HT1080 (cell line): ENCODE measurements at regions not wholly inside any gene's neighbourhood (a gene's known extent, or its start where the extent isn't known, plus 50 kb on each side); places are given as distances from the start of the nearest gene placed in this dataset.

Source experiments
- DNase-seq: peaks from one replicate; pipeline ENCODE4 v3.0.0-alpha.2; 2015; ENCODE audit warnings: low read depth

DNA sequence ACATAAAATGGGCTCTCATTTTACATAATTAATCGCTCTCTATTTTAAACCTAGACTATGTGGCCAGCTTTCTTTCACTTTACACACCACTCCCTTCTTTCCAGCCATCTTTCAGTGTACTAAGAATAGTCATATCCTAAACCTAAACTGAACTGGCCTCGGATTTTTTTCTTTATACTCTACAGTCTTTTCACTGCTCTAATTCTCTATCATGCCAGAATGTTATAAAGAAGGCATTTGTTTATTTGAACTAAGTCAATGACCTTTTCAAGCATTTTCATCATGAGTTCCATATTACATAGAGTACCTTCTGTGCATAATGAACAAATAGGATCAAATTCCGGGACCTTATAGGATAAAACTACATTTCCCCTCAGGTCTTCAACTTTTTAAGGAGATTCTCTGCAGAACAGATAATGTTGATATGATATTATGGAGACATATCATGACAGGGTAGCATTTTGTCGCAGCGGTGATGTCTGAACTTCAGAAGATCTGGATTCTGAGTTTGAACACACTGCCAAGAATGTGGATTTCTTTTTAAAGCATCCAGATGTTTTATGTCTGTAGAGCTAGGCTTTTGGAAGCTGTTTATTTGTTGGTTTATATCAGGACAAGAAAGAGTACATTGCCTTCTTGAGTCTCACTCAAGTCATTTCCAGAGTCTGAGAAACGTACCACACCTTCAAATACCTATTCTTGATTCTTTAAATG lies 1047.3 kb downstream of the MCTP2 start:
- no peak for DNase-seq

DNA sequence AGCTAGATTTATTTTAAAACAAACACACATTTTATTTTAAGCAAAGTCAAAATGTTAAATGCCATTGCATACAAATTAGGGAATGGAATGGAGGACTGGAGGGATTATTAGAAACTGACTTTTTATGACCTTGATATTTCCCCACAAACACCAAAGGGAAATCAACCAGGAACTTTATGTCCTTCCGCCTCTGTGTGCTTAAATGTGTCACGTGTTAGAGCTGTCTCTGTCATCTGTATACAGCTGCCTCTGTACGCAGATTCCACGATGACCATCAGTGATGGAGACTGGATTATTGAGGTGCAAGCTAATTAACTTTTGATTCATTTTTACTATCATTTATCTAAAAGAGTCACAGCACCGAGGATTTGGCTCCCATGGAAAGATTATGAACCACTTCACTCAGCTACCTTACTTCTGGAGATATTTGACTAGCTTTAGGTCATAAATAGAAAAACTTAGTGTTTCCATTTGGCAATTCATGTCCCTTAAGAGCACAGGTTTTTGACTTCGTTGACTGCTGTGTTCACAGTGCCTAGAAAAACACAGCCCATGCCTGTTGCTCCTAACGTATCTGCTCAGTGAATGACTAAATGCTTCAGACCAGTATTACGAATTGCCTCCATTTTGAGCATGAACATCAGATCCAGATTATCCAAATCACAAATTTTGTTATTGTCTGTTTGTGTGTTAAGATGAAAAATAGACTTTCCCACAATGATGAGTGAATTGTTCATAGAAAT lies 1048.1 kb downstream of the MCTP2 start:
- no peak for DNase-seq

DNA sequence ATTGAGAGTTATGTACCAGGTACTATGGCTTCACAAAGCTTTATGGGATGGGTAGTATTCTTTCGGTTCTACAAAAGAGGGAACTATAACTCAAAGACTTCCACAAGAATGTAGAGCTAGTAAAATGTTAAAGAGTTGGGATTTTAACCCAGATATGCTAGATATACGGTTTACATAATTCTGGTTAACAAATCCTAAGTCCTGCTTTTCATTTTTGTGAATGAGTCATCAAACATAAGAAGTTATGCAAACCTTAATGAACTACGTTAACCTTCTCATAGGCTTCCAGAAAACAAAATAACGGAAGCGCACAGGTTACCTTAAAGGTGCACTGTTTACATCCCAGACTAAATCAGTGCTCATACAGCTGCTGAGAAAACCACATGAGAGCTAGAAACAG lies 1049.3 kb downstream of the MCTP2 start:
- DNase-seq: no peak

DNA sequence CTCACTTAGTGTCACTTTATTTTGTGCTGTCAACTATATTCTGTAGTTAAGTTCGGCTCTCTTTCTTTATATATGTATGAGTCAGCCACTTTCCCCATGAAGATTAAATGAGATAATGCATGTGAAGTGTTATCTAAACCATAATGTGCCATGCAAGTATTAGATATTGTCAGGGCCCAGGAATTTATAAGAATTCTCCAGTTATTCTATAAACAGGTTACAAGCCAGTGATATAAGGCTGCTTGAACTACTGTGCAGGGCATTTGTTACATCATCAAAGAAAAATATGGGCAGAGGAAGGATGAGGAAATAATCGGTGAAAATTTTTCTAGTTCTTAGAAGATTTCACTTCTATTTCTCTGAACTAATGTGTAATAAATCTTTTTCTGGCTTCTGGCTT lies 1049.0 kb upstream of the NR2F2 start:
- no peak for DNase-seq

DNA sequence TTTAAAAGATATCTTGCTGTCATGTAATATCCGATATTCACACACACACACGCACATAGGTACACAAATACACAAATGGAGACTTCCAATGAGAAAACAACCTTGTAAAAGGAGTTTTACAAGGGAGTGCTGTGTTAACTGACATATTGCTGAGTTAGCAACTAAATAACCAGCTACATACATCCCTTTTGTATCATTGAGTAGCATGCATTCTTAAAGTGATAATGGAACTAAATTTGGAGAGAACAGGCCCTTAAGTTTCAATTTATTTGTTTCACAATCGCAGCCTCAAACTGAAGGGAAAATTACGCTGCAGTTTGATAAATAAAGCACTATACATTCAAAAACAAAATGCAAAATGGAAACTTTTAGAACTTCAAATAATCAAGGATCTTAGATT lies 1046.0 kb upstream of the NR2F2 start:
- no peak for DNase-seq

DNA sequence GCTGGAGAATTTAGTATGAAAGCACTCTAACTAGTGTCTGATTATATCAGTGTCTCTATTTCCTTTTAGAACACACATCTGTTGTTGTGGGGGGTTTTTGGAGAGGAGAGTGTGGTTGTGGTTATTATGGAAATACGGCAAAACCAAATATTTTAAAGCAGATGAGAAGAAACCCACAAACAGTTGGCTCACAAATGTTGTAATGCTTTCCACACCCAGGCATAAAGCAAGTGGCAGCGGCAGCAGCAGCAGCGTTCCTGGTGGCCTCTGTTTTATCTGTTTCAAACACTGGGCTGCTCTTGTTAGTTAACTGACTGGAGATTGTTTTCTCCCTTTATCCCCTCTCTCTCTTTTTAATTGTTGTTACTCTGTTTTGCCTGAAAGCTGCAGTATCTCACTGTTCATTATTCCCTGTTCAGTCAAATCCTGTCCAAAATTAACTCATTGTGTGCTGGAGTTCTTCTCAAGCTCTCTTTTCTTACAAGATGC lies 1045.5 kb upstream of the NR2F2 start:
- peak; percentile 35 for DNase-seq

DNA sequence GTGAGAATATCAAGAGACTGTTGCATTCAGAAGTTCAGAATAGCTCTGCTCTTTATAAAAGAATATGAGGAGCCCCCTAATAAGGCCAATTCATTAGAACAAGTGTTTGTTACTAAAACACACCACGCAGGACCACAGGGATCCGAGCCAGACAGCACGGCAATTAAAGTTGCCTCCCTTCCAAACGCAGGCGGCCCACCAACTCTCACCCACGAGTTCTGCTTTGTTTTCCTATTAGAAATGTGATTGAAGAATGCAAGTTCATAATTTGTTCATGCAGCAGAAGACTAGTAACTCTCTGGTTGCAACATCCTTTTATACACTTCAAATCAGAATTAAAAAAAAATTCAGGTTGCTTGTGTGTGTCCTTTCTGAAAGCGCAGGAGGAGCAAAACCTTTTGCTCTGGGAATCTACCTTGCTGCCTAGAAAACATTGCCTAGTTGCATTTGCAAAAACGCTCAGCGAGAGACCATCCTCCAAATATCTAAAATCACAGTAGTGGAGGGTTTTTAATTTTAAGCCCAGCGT lies 1044.1 kb upstream of the NR2F2 start:
- no peak for DNase-seq

DNA sequence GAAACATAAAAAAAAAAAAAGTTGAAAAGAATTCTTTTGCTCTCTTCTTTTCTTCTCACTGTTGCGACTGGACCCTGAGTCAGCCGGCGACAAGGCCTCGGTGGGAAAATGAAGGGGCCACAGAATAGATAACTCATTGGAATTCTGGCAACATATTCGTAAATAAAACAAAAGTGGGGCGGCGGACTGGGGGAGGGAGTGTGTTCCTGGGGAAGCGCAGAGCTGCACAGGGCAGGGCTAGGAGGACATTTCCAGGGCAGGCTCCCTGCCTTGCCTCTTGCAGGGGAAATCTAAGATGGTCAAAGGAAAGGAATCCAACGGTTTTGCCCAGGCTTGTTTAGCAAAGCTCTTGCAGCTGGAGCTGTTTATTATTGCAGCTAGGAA lies 1042.8 kb upstream of the NR2F2 start:
- no peak for DNase-seq

DNA sequence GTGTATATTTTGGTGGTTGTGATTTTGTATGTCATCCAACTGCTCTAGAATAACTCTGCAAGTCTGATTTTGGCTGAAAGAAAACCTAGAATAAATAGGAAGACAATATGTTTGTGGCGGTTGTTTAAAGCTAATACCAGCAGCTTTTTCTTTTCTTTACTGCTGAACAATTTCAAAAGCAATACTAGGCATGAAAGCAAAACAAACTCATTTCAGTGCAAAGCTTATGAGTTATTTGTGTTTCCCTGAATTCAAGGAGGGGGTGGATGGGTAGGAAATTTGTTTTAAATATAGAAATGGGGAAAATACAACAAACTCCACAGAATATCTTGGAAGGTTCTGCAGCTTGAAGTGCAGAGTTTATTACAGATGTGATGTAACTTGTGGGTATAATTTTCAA lies 1041.9 kb upstream of the NR2F2 start:
- no peak for DNase-seq

DNA sequence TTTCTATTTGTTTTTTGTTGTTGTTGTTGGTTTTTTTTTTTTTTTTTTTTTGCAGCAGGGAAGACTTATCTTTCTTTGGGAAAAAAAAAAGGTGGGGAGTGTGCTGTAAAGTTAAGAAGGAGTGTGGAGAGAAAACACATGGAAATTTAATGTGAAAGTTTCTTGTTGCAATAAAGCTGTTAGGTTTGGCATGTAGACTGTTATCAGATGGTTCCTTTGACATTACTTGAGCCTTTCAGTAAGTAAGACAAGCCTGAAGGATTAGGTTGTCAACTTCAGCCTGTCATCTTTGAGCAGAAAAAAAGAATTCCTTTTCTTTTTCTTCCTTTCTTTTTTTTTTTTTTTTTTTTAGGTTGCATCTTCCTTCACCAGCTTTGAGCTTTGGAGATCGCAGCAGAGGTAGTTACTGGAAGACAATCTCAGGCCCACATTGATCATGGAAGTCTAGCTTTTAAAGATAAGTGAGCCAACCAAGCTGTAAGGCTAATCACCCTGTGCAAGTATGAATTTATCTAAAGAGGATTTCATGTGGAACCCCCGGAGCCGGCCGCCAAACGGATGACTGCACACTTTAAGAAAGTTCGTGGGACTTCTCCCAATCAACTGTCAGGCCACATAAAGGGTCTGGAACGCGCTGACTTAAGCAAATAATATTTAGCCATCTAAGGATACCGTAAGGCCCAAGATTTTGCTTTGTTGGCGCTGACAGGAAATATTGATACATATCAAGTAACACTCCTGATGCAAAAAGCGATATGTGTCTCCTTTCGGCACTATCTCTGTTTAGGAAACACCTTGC lies 1040.1 kb upstream of the NR2F2 start:
- DNase-seq: no peak

DNA sequence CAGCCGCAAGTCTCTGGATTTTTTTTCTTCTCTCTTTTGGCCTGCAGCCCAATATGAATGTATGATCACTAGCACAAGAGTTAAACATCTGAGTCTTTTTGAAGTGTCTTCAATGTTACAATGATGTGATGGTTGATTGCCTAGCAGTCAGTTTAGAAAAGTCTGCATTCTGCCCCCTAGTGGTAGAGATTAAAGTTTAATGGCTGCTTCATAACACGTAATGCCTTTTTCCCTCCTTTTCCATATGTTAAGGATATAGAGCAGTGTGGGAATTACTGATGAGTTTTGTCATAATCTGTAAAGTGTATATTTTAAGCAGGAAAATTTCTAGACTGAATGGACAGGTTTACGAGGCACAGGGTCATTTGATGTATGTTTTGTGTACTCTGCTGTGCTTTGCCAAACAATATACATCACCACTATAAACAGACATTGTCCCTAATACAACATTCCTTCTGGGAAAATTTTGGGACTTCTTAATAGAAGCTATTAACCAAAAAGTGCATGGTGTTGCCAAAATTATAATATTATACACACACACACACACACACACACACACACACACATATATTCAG lies 1038.5 kb upstream of the NR2F2 start:
- peak; percentile 37 for DNase-seq

DNA sequence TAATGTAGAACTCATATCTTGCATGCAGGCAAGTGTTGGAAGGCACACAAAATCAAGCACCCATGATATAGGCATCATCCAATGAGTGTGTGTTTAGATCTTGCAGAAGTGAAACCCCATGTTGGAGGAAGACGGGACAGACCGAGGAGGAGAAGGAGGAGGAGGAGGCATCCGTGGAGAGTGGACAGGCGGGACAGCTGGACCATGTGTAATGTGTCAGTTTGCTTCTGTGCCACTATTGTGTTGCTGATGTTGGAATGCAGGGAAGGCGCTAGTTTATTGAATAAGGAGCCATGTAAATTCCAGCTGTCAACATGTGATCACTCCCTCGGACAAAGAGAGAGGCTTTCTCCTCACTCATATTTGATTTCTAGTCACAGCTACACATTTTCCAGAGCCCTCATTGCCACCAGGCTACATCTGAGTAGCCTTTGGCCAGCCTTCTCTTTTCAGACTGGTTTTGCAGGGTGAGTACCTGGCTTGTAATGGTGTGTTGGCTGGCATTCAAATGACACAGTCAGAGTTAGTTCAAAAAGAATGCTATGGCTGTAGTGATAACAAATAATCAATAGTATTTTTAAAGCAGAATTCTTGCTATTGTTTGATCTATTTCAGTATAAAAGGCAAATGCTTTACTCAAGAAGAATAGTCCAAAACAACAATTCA lies 1037.6 kb upstream of the NR2F2 start:
- DNase-seq: no peak

DNA sequence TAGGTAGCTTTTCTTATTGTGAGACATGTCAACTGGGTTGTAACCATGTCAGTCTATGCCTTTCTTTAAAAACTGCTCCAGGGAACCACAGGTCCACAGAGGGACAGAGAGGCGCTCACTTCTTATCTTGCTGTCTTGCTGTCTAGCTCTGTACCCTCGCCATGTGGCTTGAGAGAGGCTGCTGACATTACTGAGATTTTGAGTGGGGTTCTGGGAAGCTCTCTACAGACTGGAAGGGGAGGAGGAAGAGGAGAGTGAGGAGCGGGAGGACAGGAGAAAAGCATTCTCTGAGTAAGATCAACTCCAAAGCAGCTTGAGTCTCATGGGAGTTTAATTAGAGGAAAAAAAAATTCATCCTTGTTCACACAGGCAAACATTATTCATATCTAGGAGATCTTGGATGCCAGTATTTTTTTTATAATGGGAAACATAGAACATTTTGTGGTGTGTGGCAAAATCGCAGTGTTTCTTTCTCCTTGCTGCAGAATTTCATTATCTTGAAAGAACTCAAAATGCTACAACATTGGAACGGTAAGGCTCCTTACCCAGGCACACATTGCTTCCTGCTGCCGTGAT lies 1037.0 kb upstream of the NR2F2 start:
- DNase-seq: no peak

DNA sequence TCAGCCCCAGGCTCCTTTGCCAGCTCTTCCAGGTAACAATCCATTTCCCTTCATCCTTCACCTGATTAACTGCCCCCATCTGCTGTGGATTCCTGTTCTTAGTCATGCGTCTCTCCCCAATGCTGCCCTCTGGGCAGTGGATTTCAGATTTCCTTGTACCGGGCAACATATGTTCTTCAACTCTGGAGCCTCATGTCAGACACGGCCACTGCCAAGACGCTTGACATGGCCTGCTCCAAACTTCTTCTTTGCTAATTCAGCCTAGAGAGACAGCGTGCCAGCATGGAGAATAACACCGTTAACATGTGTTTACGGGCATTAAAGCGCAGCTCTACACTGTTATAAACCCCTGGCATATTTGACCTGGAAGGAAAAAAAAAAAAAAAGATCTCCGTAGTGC lies 1035.1 kb upstream of the NR2F2 start:
- no peak for DNase-seq

DNA sequence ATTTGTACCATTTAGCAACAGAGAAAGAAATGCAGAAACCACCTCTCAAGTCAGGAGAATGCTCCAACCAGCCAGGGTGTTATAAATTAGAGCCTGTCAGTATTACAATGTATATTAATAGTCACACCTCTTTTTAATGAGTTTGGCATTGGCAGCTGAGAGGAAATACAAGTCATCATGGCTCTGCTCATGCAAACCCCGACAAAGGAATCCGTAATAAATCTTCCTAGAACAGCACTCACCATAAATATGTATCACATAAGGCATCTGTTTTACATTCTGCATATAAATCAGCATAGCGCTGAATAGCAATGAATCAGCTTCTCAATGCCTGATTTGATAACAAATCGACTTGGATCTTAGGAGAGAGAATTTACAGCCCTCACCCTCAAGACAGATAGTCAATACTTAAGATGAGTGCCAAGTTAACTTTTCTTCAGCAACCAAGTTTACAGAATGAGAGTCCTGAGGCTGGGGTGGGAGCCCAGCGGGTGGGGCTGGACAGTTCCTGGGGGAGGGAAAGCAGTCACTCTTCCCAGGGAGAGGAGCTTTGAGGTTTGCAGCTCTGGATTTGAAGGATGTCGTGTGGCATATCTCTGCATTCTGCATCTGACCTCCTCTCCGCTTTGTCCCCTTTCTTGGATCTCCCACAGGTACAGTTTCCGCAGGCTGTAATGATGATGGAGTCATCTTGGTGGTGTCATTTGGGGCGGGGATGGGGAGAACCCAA lies 1034.4 kb upstream of the NR2F2 start:
- DNase-seq: no peak

DNA sequence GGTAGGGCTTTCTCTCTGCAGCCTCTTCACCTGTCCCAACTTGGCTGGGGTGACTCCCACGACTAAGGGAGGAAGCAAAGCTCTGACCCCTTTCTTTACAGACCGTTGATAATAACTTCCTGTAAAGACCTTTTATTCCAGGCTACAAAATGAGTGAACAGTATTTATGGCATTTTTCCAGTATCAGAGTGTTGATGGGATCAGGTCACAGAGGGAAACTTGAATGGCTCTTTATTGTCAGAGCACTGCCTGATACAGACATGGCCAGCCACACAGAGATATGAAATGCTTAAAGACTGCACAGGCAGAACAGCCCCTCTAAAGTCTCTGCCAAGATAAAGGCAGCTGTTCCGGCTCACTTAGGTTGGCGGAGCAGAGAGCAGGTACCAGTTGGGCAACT lies 1033.9 kb upstream of the NR2F2 start:
- DNase-seq: no peak

DNA sequence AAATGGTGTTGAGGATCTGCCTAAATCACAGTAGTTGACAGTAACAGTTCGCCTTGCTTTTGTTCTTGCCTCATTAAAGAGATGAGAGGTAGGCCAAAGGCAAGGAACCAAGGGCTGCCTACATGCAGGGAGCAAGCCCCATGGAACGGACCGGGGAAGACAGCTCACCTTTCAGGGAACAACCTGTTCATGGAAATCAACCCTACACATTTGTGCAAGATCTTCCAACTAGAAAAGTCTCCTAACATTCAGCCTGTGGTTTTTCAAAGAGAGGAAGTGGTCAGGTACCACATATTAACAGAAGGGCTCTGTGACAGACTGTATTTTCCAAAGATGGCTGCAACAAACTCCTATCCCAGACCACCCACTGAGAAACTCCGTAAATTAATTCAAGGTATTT lies 1031.8 kb upstream of the NR2F2 start:
- peak; percentile 13 for DNase-seq

DNA sequence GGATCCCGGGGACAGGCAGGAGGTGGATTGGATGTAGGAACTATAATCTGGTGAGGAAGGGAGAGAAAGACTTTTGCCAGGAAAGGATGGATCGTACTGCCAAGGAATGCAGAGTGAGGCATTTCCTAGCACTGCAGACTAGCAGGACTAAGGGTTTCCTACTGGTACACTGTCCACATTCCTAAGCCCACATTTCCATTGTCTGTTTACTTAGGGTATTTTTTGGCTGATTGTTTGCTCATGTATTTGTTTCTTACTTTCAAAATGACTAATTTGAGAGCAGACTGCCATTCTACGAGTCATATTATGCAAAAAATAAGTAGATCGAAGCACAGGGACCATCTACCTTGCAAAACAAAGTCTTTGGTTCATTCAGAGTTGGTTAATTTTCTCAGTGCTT lies 1029.5 kb upstream of the NR2F2 start:
- peak; percentile 28 for DNase-seq

DNA sequence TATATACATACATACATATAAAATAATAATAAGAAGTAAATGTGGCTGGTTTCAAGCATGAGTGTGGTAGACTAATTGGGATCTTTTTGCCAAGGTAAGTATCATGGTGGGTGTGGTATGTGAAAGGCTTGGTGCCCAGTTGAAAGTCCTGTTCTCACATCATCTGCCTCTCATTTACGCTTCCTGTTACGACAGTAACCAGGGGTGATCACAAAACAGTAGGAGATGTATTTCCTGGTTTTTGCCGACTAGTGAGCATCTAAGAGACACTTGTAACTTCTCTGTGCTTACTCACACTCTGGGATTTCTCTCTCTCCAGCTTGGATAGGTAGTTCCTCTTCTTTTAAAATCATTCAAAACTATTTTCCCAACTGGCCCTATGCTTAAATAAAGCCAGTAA lies 1028.3 kb upstream of the NR2F2 start:
- peak; percentile 42 for DNase-seq

DNA sequence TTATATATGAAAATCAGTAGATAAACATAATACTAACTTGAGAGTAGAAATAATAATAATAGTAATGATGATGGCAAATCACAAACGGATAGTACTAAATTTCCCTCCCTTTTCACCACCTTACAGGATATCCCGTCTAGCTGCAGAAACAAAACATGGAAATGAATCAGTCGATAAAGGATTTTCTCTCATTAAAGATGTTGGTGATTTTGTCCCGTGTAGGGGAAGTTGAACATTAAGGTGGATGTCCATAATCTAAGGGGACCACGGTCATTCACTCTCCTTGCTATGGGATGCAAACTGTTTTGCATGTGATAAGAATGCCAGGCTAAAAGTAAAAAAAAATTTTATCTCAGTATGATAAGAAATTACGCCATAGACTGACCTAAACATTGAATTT lies 1027.7 kb upstream of the NR2F2 start:
- DNase-seq: no peak
